ENCODE measurements at regions not wholly inside any gene's neighbourhood (a gene's known extent, or its start where the extent isn't known, plus 50 kb on each side); places are given as distances from the start of the nearest gene placed in this dataset.

GRCh38 chr2:121001641-121002040, 266.0 kb downstream of the GLI2 start:
- H3K27ac ChIP-seq (ENCODE audit: low read depth, low read length) = no peak overlapping the region

DNA sequence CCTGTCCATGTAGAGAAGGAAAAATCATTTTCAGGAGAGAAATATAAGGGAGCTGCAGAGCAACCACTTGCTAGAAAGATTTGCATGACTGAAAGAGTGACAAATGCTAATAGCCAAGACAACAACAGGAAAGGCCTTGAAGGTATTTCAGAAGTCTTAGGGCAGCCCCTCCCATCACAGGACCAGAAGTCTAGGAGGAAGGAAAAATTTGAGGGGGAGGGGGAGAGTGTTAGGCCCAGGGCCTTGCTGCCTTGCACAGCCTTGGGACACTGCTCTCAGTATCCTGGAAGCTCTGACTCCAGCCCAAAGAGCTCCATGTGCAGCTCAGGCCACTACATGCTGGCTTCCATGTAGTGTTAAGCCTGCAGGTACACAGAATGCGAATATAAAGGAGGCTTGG, 266.9 kb downstream of the GLI2 start:
- 0% methylated on average over 1 of the region's 1 CpG for WGBS, 3 donors
- H3K27ac ChIP-seq (ENCODE audit: low read depth, low read length) = no peak overlapping the region

DNA sequence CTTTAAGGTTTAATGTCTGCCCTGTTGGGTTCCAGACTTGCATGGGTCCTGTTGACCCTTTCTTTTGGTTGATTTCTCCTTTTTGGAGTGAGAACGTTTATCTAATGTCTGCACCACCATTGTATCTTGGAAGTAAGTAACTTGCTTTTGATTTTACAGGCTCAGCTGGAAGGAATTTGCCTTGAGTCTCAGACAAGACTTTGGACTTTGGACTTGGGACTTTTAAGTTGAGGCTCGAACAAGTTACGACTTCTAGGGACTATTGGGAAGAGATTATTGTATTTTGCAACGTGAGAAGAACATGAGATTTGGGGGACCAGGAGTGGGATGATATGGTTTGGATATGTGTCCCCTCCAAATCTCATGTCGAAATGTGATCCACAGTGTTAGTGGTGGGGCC, 267.7 kb downstream of the GLI2 start:
- 68 to 85% (median 82%) methylated on average over 5 of the region's 5 CpGs for whole genome bisulfite sequencing, 3 donors
- H3K27ac ChIP-seq (ENCODE audit: low read depth, low read length) = no peak overlapping the region

DNA sequence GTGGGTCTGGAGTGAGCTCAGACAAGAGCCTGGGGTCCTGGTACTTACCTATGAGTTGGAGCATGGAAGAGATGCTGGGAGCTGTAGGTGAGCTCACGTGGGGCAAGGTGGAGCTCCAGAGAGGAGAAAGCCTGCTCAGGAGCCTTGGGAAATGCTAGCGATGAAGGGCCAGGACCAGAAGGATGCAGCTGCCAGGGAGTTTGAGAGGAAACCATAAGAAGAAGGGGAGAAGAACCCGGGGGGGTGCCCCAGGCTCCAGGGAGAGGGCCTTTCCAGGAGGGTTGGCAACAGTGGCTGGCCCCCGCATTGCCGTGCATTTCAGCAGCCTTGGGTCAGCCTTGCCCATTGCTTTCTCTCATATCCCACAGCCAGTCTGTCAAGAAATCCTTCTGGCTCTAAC, 268.7 kb downstream of the GLI2 start:
- 64 to 78% (median 70%) methylated on average over 5 of the region's 5 CpGs for WGBS, 3 donors
- no peak overlapping the region for H3K27ac ChIP-seq (ENCODE audit: low read depth, low read length)

GRCh38 chr2:121004950-121005349, 269.3 kb downstream of the GLI2 start:
- no peak overlapping the region for H3K27ac ChIP-seq (ENCODE audit: low read depth, low read length)
- WGBS, 3 donors = 58 to 86% (median 67%) methylated on average over 6 of the region's 6 CpGs

DNA sequence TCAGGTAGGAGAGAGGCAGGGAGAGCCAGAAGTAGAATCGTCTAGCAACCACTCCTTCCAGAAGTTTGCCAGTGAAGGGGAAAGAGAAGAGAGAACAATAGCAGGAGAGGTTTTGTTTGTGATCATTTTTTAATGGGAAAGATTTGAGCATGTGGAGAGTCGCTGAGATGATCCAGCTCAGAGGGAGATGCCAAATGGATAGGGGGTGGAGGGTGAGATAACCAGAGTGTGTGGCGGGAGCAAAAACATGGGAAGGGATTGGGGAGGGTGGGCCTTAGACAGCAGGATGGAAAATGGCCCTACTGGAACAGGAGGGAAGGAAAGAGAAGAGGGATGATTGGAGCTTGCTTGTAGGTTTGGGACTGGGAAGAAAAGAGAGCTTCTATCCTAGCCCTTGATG, 269.8 kb downstream of the GLI2 start:
- WGBS, 3 donors = 60 to 72% (median 60%) methylated on average over 3 of the region's 3 CpGs
- no peak overlapping the region for H3K27ac ChIP-seq (ENCODE audit: low read depth, low read length)

GRCh38 chr2:121006743-121007489, 271.2 kb downstream of the GLI2 start:
- 89 to 91% (median 91%) methylated on average over 10 of the region's 10 CpGs for WGBS, 3 donors

DNA sequence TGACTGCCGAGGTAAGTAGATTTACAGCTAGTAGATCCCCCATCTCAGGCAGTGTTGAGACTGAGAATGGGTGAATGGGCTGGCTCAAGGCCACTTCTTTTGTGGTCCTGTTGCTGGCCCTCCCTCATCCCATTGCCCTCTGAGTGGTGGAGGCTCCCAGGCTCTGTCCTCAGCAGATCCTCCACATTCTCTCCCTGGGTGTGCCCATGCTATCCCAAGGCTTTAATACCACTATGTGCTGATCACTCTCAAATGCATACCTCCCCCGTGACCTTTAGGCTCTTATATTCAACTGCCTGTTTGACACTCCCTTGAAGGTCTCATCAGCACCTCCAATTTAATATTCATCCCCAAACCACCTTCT, 271.8 kb downstream of the GLI2 start:
- 92 to 94% (median 92%) methylated on average over 2 of the region's 2 CpGs for WGBS, 3 donors
- no peak overlapping the region for H3K27ac ChIP-seq (ENCODE audit: low read depth, low read length)

More at GRCh38 chr2:121006743-121007489, 271.2 kb downstream of the GLI2 start:
- no peak overlapping the region for H3K27ac ChIP-seq (ENCODE audit: low read depth, low read length)

DNA sequence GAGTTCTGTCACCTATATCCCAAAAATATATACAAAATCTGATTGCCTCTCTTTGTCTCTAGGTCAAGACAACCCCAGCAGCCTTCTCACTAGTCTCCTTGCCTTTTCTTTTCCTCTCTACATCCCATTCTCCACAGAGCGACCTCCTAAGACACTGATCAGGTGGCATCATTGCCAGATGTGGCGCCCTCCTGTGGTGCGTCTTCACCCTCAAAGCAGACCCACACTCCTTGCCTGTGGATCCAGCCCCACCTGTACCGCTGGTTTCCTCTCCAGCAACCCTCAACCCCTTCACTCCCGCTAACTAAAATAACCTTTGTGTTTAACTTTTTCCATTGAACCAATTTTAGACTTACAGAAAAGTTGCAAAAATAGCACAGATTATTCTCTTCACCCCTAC, 273.3 kb downstream of the GLI2 start:
- H3K27ac ChIP-seq (ENCODE audit: low read depth, low read length) = no peak overlapping the region
- WGBS, 3 donors = 76 to 81% (median 78%) methylated on average over 5 of the region's 5 CpGs

DNA sequence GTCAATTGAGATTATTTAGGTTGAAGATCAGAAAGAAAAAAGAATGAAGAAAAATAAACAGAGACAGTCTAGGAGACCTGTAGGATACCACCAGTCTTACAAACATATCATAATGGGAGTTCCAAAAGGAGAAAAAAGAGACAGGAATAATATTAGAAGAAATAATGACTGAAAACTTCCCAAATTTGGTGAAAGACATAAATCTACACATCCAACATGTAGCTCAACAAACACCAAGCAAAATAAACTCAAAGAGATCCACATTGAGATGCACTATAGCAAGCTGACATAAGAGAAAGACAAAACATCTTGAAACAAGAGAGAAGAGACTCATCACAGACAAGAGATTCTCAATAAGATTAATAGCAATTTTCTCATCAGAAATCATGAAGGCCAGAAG, 274.0 kb downstream of the TFCP2L1 start:
- H3K27ac ChIP-seq (ENCODE audit: low read depth, low read length) = no peak overlapping the region

- no peak overlapping the region for H3K27ac ChIP-seq (ENCODE audit: low read depth, low read length)
- 94 to 98% (median 94%) methylated on average over 3 of the region's 3 CpGs for WGBS, 3 donors
These were observed 270.1 kb downstream of the TFCP2L1 start for GRCh38 chr2:121014876-121015275.

DNA sequence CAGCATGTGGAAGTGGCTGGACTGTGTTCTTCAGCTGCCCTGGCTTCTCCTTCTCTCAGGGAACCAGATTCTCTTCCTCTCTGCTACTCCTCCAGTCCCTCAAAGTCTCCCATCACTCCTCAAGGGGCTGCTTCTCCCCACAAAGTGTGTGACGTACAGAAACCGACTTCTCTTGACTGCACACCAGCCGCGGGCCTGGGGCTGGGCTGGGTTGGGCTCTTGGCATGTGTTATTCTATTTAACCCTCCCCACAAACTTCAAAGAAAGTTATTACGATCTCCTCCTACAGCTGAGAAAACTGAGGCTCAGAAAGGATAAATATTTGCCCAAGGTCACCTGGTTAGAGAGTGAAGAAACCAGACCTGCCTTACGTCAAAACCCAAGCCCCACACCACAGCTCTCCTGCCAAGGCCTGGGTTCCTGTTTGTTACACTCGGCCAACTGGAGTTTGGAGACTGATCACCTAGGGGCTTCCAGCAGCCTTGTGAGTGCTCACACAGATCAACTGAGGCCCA, 269.0 kb downstream of the TFCP2L1 start:
- WGBS, 3 donors = 38 to 81% (median 69%) methylated on average over 7 of the region's 7 CpGs
- no peak overlapping the region for H3K27ac ChIP-seq (ENCODE audit: low read depth, low read length)

GRCh38 chr2:121017396-121017795, 267.6 kb downstream of the TFCP2L1 start:
- WGBS, 3 donors = 64 to 67% (median 66%) methylated on average over 7 of the region's 7 CpGs
- H3K27ac ChIP-seq (ENCODE audit: low read depth, low read length) = no peak overlapping the region

DNA sequence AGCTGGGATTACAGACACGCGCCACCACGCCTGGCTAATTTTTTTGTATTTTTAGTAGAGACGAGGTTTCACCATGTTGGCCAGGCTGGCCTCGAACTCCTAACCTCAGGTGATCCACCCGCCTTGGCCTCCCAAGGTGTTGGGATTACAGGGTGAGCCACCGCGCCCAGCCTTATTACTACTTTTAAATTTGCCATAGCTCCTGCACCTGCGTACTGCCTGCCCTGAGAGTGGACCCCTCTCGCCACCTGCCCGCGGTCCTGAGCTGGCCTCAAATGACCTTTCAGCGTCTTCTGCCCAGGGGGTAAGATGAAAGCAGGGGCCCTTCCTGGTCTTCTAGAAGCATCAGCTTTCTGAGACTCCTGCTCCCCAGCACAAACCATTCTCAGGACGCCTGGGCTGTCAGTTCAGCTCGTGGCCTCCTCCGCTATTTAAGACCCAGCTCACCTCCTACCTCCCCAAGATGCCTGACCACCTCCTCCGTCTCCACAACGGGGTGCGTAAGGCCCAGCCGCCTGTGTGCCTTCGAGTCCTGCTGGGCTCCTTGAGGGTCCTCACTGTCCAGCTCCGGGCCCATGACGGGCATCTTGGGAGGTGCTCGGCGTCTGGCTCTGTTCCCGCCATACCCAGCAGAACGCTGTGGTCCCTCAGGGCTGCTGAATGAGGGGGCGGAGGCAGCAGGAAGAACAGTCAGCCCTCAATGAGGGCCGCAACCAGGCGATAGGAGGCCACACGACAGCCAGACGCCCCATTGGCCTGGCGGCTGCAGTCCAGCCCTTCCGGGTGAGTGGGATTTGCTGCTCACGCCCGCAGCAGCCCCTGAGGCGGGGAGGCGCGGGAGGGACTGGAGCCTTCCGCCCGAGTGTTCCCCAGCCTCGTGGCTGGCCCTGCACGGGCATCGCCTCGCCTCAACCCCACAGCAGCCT, 266.6 kb downstream of the TFCP2L1 start:
- H3K27ac ChIP-seq (ENCODE audit: low read depth, low read length) = no peak overlapping the region
- 56 to 81% (median 63%) methylated on average over 45 of the region's 45 CpGs for WGBS, 3 donors

GRCh38 chr2:121019071-121019470, 265.9 kb downstream of the TFCP2L1 start:
- H3K27ac ChIP-seq (ENCODE audit: low read depth, low read length) = no peak overlapping the region

DNA sequence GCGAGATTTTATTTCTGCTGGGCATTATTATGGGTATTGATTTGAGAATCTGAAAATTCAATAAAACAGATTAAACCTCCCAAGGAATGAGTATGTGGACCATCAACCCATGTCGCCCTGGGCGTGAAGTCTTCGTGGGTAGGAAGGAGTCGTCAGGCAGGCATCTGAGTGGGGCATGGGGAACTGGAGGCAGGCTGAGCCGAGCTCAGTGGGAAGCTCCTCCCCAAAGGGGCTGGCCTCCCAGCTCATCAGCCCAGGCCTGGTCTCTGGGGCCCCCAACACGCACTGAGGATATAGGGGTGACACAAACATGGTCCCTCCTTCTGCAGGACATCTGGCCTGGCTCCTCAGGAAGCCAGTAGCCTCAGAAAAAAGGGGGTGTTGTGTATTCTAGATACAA, 265.2 kb downstream of the TFCP2L1 start:
- 78 to 86% (median 84%) methylated on average over 7 of the region's 7 CpGs for WGBS, 3 donors
- no peak overlapping the region for H3K27ac ChIP-seq (ENCODE audit: low read depth, low read length)

More at GRCh38 chr2:121019071-121019470, 265.9 kb downstream of the TFCP2L1 start:
- WGBS, 3 donors = 48 to 80% (median 66%) methylated on average over 12 of the region's 12 CpGs

DNA sequence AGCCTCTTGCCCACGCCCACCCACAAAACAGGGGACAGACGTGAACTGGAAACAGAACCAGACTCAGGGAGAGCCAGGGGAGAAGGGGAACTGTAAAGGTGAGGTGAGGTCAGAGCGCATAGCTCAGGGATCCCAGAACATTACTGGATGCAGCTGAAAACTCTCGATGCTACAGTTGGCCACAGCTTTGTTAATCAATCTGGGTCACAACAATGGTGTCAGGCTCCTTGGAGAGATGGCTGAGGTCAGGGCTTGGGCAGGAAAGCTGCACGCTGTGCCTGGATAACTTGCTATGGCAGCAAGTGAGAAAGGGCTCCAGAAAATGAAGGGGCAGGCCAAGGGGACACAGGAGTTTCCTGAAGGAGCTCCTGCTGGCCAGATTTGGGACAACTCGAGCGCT, 263.3 kb downstream of the TFCP2L1 start:
- WGBS, 3 donors = 62 to 85% (median 62%) methylated on average over 7 of the region's 7 CpGs
- no peak overlapping the region for H3K27ac ChIP-seq (ENCODE audit: low read depth, low read length)

DNA sequence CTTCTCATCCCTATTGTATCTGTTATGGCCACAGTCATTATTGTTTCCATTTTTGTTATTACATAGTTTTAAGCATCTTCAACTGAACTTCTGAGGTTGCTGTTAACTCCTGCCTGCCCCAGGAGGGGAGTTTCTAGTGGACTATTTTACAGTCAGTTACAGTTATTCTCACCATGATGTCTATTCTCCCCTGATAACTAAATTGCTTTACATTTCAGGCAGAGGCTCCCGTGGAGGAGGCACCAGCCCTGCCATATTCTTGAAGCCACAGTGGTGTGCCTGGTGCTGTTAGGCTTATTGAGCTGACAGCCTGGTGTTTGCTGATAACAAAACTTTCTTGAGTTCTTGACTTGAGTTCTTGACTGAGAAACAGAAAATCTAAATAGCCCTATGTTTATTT, 256.4 kb downstream of the TFCP2L1 start:
- no peak overlapping the region for H3K27ac ChIP-seq (ENCODE audit: low read depth, low read length)
- WGBS, 3 donors = 60 to 79% (median 68%) methylated on average over 1 of the region's 1 CpG

DNA sequence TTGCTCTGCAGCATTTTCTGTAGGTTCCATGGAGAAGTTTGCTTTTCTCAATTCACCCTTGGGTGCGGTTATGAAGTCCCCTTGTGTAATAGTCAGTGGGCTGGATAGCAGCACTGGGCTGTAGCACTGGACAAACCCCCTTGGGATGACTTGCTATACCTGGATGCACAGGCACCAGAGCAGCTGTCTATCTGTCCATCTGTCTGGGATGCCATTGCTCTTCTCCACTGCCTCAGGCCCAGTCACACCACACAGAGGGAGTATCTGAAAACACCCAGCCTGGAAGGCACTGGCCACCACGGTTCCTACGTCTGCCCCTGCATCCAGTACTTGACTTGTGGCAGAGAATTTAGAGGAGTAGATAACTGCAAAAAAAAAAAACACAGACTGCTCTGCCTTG, 254.5 kb downstream of the TFCP2L1 start:
- no peak overlapping the region for H3K27ac ChIP-seq (ENCODE audit: low read depth, low read length)
- 58 to 75% (median 71%) methylated on average over 3 of the region's 3 CpGs for WGBS, 3 donors

Measured in adipose tissue (tissue), 3 donors.